SU-DHL-6 (cell line): ENCODE measurements at regions not wholly inside any gene's neighbourhood (a gene's known extent, or its start where the extent isn't known, plus 50 kb on each side); places are given as distances from the start of the nearest gene placed in this dataset.

Experiments
- H2AFZ ChIP-seq: fragments of 200-600 bp; sonication (generic); 2 replicates; pipeline ENCODE4 v1.6.1; 2014; ENCODE audit warnings: low read depth, mild to moderate bottlenecking, moderate library complexity, mixed read lengths, antibody characterized with exemption, low read length; ENCODE audit not compliant: severe bottlenecking
- H3F3A ChIP-seq: fragments of 200-600 bp; shearing (Covaris generic); 2 replicates; pipeline ENCODE4 v1.6.0; 2016; ENCODE audit warnings: antibody characterized with exemption, mild to moderate bottlenecking; ENCODE audit not compliant: insufficient read depth
- H3K27ac ChIP-seq: fragments of 200-600 bp; sonication (generic); 2 replicates; pipeline ENCODE4 v1.5.1; 2016; ENCODE audit warnings: low read depth, mild to moderate bottlenecking, low read length, moderate library complexity, mixed read lengths
- H3K27me3 ChIP-seq: fragments of 200-600 bp; sonication (generic), shearing (Covaris generic); 2 replicates; pipeline ENCODE4 v1.6.0; 2014; ENCODE audit warnings: mild to moderate bottlenecking, low read length
- H3K36me3 ChIP-seq: fragments of 200-600 bp; sonication (generic); 2 replicates; pipeline ENCODE4 v1.6.1; 2014; ENCODE audit warnings: mild to moderate bottlenecking, low read length, mixed read lengths
- H3K4me2 ChIP-seq: fragments of 300-600, 200-600 bp; shearing (Covaris generic), sonication (generic); 2 replicates; pipeline ENCODE4 v1.6.0; 2014; ENCODE audit warnings: low read length, low read depth, mild to moderate bottlenecking; ENCODE audit not compliant: poor library complexity, severe bottlenecking
- H3K4me3 ChIP-seq: fragments of 200-600 bp; sonication (generic); 2 replicates; pipeline ENCODE4 v1.5.1; 2014; ENCODE audit warnings: antibody characterized with exemption, low read length, mild to moderate bottlenecking, mixed read lengths; ENCODE audit not compliant: insufficient read depth, poor library complexity, severe bottlenecking
- H3K79me2 ChIP-seq: fragments of 200-600 bp; sonication (generic); 2 replicates; pipeline ENCODE4 v1.6.1; 2014; ENCODE audit warnings: mild to moderate bottlenecking, low read length, moderate library complexity; ENCODE audit not compliant: insufficient read depth
- H3K9ac ChIP-seq: fragments of 200-600 bp; sonication (generic); 2 replicates; pipeline ENCODE4 v1.7.0; 2014; ENCODE audit warnings: mild to moderate bottlenecking, low read length
- H3K9me2 ChIP-seq: fragments of 200-600 bp; sonication (generic); replicated peaks from 2 replicates; pipeline ENCODE4 v1.6.1; 2014; ENCODE audit warnings: low read length; ENCODE audit not compliant: insufficient read depth
- H3K9me3 ChIP-seq: fragments of 200-600 bp; sonication (generic); 2 replicates; pipeline ENCODE4 v1.6.1; 2014; ENCODE audit warnings: low read length, mixed read lengths; ENCODE audit not compliant: insufficient read depth
- H4K20me1 ChIP-seq: fragments of 200-600 bp; sonication (generic); 2 replicates; pipeline ENCODE4 v1.6.1; 2014; ENCODE audit warnings: low read depth, mild to moderate bottlenecking, antibody characterized with exemption, low read length, moderate library complexity, mixed read lengths
- EZH2phosphoT487 ChIP-seq: fragments of 200-600 bp; sonication (generic), shearing (Covaris generic); conservative IDR thresholded peaks from 2 replicates; pipeline ENCODE4 v1.6.1; 2018; ENCODE audit warnings: mild to moderate bottlenecking, antibody characterized with exemption, low read length, moderate library complexity, mixed read lengths
- TF ChIP-seq, protein P1 (sequence below): fragments of 200-600 bp; sonication (generic); IDR thresholded peaks from one replicate; pipeline ENCODE4 v1.5.1; 2017; ENCODE audit warnings: antibody characterized with exemption, mild to moderate bottlenecking, low read length, moderate library complexity; ENCODE audit not compliant: insufficient read depth, poor library complexity, severe bottlenecking

DNA sequence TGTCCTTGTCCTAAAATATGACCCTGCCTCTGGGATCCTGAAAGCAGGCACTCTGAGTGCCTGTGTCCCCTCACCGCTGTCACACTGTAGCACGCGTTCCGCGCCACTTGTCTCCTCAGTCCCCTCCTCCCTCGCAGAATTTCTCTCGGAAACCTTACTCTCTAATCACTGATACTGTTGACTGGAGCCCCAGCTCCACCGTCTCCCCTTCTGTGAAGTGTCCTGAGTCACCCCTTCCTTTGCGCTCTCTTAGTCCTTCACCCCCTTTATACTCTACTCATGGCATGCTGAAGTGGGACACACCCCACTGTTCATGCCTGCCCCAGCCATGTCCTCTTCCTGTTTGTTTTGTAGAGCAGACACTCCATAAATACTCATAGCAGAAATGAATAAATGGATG lies 104.7 kb downstream of the ZNF664 start:
- TF ChIP-seq, protein P1, sequence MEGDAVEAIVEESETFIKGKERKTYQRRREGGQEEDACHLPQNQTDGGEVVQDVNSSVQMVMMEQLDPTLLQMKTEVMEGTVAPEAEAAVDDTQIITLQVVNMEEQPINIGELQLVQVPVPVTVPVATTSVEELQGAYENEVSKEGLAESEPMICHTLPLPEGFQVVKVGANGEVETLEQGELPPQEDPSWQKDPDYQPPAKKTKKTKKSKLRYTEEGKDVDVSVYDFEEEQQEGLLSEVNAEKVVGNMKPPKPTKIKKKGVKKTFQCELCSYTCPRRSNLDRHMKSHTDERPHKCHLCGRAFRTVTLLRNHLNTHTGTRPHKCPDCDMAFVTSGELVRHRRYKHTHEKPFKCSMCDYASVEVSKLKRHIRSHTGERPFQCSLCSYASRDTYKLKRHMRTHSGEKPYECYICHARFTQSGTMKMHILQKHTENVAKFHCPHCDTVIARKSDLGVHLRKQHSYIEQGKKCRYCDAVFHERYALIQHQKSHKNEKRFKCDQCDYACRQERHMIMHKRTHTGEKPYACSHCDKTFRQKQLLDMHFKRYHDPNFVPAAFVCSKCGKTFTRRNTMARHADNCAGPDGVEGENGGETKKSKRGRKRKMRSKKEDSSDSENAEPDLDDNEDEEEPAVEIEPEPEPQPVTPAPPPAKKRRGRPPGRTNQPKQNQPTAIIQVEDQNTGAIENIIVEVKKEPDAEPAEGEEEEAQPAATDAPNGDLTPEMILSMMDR, result no peak
- TF ChIP-seq EZH2phosphoT487, result no peak
- no peaks in the 10 kb centered on the region for H3K9me3 ChIP-seq
- no peaks in the 10 kb centered on the region for H3K27me3 ChIP-seq
- H3K4me3 ChIP-seq, result no peak overlapping the region
- H3K9ac ChIP-seq, result no peak overlapping the region
- no peaks in the 10 kb centered on the region for H4K20me1 ChIP-seq
- H3F3A ChIP-seq, result no peaks in the 10 kb centered on the region
- H3K9me2 ChIP-seq, result no peaks in the 10 kb centered on the region
- H3K4me2 ChIP-seq, result no peak overlapping the region
- no peaks in the 10 kb centered on the region for H3K79me2 ChIP-seq
- H2AFZ ChIP-seq, result no peak overlapping the region
- H3K36me3 ChIP-seq, result no peaks in the 10 kb centered on the region
- H3K27ac ChIP-seq, result no peak overlapping the region

DNA sequence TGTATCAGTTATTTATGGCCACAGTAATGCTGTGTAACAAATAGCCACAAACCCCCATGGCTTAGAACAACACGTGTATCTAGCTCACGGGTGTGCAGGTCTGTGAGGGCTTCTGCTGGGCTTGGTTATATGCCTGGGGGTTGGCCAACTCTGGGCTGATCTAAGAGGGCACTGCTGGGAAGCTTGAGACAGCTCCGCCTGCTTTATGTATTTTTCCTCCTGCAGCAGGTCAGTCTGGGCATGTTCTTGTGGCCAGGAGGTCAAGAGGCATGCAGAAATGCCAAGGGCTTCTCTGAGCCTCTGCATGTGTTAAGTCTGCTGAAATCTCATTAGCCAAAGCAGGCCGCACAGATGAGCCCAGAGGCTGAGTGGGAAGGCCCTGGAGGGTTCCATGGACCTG lies 105.8 kb downstream of the ZNF664 start:
- no peak overlapping the region for H3K4me3 ChIP-seq
- no peak overlapping the region for H3K27ac ChIP-seq
- TF ChIP-seq EZH2phosphoT487, result no peak
- TF ChIP-seq, protein P1, result no peak
- H3K9me2 ChIP-seq, result no peaks in the 10 kb centered on the region
- H3K4me2 ChIP-seq, result no peak overlapping the region
- H4K20me1 ChIP-seq, result no peaks in the 10 kb centered on the region
- H3K27me3 ChIP-seq, result no peaks in the 10 kb centered on the region
- no peaks in the 10 kb centered on the region for H3F3A ChIP-seq
- no peaks in the 10 kb centered on the region for H3K36me3 ChIP-seq
- no peaks in the 10 kb centered on the region for H3K9me3 ChIP-seq
- H3K79me2 ChIP-seq, result no peaks in the 10 kb centered on the region
- no peak overlapping the region for H3K9ac ChIP-seq
- no peak overlapping the region for H2AFZ ChIP-seq

DNA sequence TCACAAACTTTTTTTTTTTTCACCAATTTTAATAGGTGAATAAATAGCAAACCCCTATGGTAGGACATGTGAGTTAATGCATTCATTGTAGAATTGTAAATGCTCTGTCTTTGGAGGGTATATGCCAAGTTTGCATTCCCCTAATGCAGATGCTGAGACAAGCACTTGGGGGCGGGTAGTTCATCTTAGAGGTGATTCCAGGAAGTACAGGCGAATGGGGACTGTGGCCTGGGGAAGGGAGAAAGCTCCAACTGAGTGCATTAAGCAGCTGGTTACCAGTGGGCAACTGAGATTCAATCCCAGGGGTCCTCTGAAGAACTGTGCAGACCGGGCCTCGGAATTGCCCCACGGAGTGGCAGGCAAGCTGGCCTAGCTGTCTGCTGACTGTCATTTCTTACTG lies 107.6 kb downstream of the ZNF664 start:
- Histone ChIP-seq H3K27ac (no peak overlapping the region), H3K79me2 (no peaks in the 10 kb centered on the region), H2AFZ (no peak overlapping the region), H3K9me2 (no peaks in the 10 kb centered on the region), H3F3A (no peaks in the 10 kb centered on the region), H4K20me1 (no peaks in the 10 kb centered on the region), H3K9ac (no peak overlapping the region), H3K27me3 (no peaks in the 10 kb centered on the region), H3K9me3 (no peaks in the 10 kb centered on the region), H3K4me2 (no peak overlapping the region), H3K36me3 (no peaks in the 10 kb centered on the region), H3K4me3 (no peak overlapping the region)
- TF ChIP-seq, protein P1, result no peak
- no peak for TF ChIP-seq EZH2phosphoT487

DNA sequence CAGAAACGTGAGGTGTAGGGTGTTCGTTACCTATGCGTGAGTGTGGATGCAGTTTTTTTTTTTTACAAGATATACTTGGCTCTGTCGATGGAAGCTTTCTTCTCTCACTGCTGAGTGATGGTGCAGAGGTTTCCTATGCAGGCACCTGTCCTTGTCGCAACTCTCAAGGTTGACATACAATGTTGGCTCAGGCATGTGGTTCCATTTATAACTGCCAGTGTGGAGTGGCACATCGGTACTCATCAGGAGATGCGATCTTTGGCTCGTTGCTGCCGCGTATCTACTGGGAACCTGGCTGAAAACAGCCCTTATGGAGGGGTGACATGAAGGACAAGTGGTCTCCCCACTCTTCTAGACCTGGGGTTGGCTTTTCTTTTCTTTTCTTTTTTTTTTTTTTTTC lies 109.0 kb downstream of the ZNF664 start:
- TF ChIP-seq, protein P1, result no peak
- TF ChIP-seq EZH2phosphoT487, result no peak

More for the DNA sequence above, 109.0 kb downstream of the ZNF664 start:
- H3K27ac ChIP-seq, result no peak overlapping the region
- no peaks in the 10 kb centered on the region for H3F3A ChIP-seq
- no peak overlapping the region for H2AFZ ChIP-seq
- no peaks in the 10 kb centered on the region for H4K20me1 ChIP-seq
- no peaks in the 10 kb centered on the region for H3K9me2 ChIP-seq
- no peaks in the 10 kb centered on the region for H3K9me3 ChIP-seq
- no peaks in the 10 kb centered on the region for H3K79me2 ChIP-seq
- H3K9ac ChIP-seq, result no peak overlapping the region
- H3K4me3 ChIP-seq, result no peak overlapping the region
- no peak overlapping the region for H3K4me2 ChIP-seq
- no peaks in the 10 kb centered on the region for H3K27me3 ChIP-seq
- no peaks in the 10 kb centered on the region for H3K36me3 ChIP-seq
